C4-2B (cell line): ENCODE measurements at regions not wholly inside any gene's neighbourhood (a gene's known extent, or its start where the extent isn't known, plus 50 kb on each side); places are given as distances from the start of the nearest gene placed in this dataset.

Experiments used
- CTCF ChIP-seq: fragments of 450-650 bp; conservative IDR thresholded peaks from 2 replicates; pipeline ENCODE4 v1.5.1; 2017; ENCODE audit warnings: mild to moderate bottlenecking
- ZFX ChIP-seq: fragments of 450-650 bp; IDR thresholded peaks from 2 replicates; pipeline ENCODE4 v1.6.1; 2017

- TF ChIP-seq CTCF (no peak), ZFX (no peak)
These were observed 956.3 kb downstream of the SLC4A3 start for GRCh38 chr2:220583725-220584124.
